NCI-H82 (cell line): ENCODE measurements at regions not wholly inside any gene's neighbourhood (a gene's known extent, or its start where the extent isn't known, plus 50 kb on each side); places are given as distances from the start of the nearest gene placed in this dataset.

Experiments
- DNase-seq: peaks from one replicate; lab custom pipeline; 2025; lab: John Stamatoyannopoulos, UW

DNA sequence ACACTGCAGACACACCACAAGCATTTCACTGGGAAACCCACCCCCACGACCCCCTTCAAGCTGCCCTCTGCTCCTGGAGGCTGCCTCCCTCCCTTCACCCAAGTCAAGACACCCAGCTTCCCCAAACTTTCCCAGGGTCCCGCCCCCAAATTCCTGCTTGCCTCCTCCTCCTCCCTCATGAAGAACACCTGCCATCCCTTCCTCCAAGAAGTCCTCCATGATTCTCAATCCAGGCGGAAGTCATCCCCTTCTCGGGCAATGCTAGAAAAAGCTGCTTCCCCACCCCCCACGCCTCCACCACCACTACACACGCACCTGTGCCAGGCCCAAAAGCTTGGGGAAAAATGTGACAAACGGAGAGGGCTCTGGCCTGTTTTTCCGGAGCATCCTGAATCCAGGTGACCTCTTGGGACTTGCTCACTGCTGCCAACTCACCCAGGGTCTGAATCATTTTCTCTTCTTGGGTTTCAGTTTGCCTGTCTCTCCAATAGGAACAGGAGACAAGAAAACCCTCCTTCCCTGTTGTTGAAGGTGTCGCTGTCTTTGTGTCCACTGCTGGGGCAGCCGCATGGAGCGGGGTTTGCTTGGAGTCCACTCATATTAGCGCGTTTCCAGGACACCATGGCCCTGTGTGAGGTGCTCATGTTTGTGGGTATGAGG, 101.0 kb upstream of the CASZ1 start:
- DNase-seq = no peak

DNA sequence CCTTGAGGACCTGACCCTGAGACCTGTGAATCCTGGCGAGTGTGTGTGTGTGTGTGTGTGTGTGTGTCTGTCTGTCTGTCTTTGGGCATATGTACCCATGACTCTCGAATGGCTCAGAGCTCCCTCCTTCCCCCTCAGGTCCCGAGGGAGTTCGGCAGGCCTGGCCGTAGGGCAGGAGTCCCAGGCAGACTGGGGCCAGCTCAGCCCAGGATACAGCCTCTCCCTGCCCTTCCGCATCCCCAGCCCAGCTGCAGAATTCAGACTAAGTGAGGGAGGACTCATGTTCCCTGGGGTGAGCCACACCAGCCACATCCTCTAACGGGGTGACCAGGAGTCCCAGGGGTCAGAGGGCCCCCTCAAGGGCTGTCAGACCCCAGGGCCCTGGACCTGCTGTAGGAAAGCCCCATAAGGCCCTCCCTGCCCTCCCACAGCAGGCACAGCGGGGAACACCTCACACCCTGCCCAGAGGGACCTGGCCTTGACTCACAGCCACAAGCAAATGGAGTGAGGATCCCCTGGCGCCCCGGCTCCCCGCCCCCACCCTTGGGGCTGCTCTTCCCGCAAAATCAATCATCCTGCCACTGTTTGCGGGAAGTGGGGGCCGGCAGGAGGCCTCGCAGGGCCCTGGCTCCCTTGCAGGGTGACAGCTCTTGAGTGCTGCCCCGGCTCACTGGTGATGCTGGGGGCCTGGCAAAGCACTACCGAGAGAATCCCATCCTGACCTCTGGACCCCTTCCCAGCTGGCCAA, 101.7 kb upstream of the CASZ1 start:
- no peak for DNase-seq

DNA sequence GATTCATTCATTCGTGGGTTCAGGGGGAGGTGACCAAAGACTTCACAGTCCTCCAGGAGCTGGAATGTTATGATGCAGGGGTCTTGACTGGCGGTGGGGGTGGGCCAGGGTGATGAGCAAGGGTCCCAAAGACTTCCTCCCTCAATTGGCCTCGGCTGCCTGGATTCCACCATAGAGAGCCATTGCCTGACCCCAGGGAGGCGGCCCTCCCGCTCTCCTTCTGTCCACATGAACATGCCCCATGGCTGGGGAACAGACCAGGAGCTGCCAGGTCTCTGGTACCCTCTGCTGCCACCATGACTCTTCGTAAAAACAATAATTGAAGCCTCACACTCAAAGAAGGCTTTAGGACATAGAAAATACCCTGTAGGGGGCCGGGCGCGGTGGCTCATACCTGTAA, 102.5 kb upstream of the CASZ1 start:
- DNase-seq = no peak

DNA sequence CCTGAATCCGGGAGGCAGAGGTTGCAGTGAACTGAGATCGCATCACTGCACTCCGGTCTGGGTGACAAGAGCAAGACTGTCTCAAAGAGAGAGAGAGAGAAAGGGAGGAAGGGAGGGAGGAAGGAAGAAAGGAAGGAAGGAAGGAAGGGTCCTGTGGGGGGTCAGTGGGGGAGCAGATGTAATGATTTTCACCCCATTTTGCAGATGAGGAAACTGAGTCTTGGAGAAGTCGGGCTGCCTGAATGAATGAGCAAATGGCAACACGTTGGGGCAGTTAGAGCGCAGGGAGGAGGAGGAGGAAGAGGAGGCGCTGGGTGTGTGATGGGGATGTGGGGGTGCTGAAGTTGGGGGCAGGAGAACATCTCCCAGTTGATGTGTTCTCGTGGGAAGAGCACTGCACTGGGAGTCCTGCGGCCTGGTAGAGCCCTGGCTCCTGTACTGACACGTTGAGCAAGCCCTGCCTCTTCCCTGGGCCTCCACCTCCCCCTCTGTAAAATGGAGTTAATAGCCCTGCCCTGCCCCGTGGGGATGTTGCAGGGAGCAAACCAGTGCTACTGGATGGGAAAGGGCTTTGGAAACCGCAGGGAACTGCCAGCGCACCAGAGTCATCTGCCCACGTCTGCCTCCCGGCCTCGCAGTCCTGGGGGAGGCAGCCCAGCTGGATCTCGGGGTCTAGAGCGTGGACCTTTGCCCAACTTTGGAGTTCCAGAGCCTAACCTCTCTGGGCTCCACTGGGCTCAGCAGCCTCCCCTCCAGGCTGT, 103.2 kb upstream of the CASZ1 start:
- DNase-seq = no peak

DNA sequence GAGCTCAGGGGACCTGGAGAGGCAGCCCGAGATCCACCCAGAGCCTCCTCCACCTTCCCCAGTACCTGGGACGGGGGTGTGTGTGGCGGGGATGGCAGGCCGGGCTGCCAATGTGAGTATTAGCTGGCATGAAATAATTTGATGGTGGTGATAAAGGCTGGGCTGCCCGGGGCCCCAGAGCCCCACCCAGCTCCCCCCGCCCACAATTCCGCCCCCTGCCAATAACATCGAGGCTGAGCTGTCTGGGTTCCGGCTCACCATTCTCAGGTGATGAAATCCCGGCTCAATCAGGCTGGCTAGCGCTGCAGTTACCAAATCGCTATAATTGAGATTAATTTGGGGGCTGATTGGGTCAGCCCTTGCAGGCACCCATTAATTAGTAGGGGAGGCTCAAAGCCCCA, 103.8 kb upstream of the CASZ1 start:
- DNase-seq = peak; percentile 82

DNA sequence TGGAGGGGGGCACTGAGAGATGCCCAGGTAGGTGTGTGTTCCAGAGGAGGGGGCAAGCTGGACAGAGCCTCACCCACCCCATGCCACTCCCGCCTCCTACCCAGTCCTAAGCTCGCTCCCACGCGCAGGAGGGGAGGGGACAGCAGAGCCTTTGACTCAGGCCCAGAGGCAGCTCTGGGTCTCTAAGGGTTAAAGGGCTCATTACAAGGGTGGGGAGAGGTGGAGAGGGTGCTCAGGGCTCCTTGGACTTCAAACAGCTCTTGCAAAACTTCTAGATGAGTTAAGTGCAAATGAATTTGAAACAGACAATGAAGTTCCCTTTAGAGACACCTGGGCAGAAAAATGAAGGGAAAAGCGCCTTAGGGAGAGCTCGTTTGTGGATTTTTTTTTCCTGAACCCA, 104.2 kb upstream of the CASZ1 start:
- DNase-seq = peak; percentile 77

DNA sequence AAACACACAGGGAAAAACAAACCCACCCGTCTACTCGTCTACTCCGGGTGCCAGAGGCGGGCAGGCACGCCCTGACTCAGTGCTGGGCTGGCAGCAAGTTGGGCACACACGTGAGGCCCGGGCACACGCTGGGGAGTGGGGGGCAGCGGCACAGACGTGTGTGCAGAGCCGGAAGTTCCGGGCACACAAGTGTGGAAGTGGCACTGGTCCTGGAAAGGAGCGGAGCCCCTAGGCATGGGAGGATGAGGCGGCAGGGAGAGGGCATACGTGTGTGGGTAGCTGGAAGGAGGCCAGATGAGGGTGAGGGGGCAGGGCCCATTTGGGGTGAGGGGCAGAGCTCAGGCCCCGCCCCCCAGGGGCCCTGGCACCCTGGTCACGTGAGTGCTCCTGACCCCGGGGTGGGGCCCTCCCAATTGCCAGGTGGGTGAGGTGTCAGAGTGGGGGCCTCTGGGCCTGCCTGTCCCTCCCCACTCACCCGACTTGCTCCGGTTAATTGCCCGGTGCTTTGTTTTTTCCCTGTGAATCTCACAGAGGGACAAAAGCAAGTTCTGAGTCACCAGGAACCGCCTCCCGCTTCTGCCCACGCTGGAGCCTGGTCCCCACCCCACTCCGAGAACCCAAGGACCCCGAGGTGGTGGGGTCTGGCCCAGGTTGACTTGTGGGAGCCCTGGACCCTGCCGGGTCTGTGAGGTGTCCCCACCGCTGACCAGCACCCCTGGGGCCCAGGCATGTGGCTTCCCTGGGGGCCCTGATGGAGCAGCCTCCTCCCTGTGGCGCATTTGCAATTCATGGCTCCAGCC, 104.8 kb upstream of the CASZ1 start:
- no peak for DNase-seq

DNA sequence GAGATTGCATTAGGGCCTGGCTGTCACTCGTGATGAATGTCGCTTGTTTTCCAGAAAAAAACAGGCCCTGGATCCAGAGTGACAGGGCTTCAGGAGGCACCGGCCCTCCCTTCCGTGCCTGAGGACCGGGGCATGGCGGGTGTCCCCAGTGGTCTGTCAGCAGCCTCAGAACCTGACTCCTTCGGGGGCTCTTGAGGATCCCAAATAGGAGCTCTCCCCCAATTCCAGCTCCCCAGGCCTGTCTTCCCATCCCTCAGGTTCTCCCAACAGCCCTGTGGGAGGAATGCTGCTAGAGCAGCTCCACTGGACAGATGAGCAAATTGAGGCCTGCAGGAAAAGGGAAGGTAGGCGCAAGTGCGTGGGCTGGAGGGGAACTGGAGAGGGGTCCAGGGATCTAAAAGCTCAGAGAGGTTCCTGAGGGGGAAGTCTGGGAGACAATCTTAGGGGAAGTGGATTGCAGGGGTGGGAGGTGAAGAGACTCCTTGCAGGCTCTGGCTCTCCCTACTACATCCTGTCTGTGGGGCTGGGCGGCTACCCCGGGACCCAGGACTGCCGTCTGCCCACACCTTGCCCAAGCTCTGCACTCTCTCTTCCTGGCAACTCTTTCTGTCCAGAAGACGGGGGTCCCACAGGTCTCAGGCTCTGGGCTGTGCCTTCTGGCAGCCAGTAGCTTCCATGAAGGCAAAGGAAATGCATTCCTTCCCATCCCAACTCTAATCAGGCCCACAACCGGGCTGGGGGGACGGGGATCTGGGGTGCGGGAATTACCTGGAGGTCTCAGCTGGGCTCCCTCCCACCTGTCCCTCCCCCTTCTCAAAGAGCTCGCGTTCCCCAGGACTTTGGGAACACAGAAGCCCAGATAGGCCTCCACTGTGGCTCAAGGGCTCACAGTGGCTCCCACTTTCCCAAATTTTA, 105.7 kb upstream of the CASZ1 start:
- DNase-seq = no peak

DNA sequence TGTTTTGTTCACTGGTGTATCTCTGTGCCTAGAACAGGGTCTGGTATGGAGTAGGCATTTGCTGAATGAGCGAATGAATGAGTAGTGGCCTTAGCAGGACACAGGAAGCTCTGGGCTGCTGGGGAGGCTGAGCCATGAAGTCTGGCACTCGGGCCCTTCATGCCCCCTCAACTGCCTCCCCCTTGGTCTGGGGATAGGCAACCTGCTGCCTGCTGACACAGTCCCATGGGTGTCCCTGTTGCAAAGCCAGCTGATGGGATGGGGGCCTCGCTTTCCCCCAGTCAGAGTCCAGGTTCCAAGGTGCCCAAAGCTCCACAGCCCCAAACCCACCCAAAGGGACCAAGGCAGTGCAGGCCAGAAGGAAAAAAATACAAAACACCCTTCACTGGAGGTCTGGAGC, 107.0 kb upstream of the CASZ1 start:
- DNase-seq = no peak

DNA sequence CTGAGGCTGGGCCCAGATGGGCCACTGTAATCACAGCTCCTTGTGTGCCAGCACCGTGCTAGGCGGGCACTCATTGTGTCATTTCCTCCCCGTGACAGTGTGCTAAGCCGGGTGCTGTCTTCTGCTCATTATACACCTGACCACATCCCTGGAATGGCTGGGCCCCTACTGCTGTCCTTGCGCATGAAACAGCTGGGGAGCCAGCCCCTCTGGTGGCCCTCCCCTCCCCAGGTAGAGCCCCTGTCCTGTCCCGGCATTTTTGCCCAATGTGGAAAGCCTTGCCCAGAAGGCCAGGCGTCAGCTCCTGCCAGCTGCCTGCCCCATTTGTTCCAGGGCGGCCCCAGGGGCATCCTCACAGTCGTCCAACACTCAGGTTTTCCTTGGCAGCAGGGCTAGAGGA, 107.4 kb upstream of the CASZ1 start:
- no peak for DNase-seq

DNA sequence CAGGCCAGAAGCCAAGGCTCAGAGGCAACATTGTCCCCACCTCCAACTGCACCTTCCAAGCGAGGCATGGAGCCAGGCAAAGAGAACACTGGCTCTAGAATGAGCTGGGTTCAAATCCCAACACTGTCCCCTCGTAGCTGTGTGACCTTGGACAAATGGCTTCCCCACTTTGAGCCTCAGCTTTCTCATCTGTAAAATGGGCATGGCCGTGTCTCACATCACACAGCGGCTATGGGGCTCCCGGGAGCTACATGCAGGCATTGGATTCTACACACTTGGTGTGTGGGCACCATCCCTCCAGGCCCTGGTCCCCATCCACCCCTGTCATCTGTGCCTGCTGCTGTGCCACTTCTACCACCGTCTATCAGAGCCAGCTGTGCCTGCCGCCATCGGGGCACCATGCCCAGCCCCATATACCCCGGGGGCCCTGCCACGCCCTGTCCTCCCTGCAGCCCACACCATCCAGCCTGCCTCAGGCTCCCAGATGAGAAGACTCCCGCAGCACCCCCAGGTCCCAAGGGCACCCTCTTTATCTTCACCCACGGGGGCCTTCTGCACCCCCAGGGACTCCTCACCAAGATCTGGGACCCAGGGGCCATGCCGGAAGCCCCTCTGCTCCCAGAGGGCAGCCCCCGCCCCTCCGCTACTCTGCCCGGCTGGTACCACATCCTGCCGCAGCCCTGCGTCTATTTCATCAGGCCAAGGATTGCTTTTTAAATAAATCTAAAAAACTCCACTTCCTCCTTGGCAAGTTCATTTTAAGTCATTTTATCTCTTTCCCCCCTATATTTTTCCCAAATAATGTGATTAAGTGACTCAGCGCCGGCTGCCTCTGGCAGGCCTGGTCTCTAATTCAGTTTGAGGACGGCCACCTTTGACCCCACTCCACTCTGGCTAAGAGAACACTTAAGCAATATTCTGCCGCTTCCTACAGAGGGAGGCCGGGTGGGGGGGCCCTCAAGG, 107.8 kb upstream of the TARDBP start:
- peak; percentile 29 for DNase-seq

DNA sequence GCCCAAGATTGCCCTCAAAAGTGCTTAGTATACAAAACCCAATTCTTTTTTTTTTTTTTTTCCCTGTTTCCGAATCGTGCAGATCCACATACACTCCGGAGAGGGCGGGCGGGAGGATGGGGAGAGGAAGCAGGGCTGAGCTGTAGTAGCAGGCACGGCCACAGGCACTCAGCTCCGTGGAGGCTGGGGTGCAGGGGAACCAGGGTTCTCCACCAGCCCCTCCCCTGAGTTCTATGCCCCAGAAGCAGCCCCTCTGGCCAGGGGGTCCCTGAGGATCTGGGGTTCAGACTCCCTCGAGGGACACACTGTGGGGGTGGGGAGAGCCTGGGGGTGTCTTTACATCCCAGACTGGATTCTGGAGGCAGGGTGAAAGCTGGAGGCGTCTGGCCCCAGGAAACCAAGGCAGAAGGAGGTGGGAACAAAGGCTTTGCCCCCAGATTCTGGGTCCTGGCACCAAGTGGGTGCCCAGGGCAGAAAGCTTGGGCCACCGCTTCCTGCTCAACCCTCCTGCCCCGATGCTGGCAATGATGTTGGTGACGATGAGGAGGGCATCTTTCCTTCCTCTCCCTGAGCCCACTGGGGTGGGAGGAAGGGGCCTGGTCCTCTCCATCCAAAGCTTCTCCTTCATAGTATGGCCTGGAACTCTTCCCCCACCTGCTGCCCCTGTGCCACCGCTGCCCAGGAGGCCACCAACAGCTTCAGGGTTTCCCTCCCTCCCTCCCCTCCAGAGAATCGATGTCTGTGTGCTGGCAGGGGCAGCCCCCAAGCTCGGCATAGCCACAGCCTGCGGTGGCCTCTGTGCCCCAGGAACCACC, 106.4 kb upstream of the TARDBP start:
- peak; percentile 48 for DNase-seq

DNA sequence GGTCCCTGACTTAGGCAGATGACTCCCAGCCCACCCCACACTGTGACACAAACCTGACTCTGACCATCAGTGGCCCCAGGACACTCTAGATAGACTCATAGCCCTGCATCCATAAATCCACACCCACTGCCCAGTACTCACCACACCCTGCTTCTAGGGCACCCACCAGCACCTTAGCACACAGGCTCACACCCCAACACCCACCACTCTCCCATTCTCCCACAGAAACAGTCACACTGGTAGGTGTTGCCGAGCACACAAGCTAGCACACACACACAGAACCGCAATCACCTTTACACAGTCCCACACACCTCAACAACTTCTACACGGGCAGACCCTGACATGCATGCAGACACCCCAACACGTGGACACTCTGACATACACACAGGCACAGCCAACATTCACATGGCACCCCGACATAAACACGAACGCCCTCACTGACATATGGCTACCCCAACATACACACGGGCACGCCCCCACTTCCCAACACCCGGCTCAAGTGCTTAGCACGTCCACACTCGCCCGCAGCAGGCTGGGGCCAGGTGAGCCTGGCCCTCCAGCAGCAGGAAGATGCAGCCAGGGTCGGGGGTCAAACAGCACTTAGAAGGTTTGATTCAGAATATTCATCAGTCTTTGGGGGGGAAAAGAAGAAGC, 105.5 kb upstream of the TARDBP start:
- no peak for DNase-seq

DNA sequence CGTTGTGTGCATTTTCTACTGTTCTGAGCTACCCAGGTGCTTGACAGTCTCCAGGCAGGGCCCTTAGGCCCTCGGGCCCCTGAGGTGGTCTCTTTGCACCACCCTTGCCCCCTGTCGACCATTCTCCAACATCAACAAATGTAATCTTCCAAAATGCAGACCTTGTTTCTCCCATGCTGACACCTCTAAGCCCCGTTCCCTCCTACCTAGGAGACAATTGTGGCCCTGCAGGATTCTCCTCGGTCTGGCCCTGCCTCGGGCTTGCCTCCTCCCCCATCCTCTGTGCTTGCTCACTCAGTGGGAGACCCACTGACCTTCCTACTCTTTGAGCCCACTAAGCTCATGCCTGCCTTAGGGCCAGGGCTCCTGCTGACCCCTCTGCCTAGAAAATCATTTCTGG, 104.2 kb upstream of the TARDBP start:
- DNase-seq = no peak

DNA sequence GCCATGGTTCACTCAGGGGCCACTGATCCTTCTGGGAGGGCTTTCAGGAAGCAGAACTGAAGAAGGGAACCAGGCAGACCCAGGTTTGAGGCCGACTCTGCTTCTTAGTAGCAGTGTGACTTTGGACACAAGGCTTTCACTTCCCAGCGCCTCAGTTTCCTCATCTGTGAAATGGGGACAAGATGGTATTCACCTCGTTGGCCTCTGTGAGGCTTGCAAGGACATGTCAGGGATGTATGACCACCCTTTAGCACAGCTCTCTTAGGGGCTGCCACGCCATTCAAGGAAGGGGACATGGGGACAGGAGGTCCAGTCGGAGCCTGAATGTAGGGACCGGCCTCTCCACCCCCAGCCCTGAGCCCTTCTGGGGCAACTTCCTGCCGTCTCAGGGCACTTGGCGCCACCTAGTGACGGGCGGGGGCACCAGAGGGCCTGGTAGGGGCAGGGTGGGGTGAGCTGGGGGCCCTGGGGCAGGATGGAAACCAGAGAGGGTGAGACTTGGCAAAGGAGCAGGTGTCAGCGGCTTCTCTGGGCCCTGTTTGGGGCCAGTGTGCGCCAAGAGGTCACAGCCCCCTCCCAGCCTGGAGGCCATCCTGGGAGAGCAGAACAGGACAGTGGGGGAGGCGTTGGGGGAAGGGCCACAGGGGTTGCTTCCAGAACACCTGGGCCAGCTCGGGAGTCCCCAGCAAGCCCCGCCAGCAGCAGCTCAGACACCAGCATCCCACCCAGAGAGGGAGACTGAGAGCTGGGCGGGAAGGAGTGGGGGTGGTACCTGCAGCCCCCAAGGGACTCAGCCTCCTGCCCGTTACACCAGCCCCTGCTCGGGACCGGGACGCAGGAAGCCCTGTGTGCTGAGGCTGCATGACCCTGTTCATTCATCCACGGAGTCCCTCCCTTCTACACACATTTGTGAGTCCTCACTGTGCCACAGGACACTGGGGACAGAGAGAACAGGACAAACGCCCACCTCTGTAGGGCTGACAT, 102.5 kb upstream of the TARDBP start:
- DNase-seq = peak; percentile 88

DNA sequence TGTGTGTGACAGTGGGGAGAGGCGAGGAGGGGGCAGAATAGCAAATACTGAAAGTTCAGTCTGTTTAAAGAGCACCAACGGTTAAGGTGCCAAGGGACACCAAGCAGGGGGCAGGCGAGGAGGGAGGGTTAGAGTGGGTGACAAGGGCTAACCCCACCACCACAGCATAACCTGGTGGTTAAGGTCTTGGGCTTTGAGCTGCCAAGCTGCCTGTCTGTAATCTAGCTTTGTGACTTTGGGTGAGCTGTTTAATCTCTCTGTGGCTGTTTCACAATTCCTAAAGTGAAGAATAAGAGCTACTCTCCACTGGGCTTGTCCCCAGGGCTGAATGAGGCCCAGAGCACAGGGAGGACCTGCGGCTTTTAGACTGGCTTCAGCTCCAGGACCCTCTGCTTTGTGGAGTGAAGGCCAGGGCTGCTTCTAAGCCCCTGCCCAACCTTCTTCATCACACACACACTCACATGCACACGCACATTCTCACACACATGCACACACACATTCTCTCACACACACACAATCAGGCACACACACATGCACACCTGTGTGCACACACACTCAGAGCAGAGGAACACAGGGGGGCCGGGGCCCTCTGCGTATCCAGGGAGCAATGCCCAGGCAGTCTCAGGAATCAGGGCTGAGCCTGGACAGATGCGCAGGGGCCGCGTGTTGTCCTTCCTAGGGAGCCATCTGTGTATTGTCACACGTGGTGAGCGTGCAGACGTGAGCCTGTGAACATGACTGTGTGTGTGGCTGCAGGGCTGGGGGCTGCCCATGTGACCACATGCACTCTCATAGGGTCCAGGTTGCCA, 101.6 kb upstream of the TARDBP start:
- peak; percentile 81 for DNase-seq
